Fibroblast of skin of right quadriceps (primary cell): ENCODE measurements at regions not wholly inside any gene's neighbourhood (a gene's known extent, or its start where the extent isn't known, plus 50 kb on each side); places are given as distances from the start of the nearest gene placed in this dataset.

ENCODE experiments used
- DNase-seq: peaks from one replicate; pipeline ENCODE4 v3.0.0-alpha.2; 2013

DNA sequence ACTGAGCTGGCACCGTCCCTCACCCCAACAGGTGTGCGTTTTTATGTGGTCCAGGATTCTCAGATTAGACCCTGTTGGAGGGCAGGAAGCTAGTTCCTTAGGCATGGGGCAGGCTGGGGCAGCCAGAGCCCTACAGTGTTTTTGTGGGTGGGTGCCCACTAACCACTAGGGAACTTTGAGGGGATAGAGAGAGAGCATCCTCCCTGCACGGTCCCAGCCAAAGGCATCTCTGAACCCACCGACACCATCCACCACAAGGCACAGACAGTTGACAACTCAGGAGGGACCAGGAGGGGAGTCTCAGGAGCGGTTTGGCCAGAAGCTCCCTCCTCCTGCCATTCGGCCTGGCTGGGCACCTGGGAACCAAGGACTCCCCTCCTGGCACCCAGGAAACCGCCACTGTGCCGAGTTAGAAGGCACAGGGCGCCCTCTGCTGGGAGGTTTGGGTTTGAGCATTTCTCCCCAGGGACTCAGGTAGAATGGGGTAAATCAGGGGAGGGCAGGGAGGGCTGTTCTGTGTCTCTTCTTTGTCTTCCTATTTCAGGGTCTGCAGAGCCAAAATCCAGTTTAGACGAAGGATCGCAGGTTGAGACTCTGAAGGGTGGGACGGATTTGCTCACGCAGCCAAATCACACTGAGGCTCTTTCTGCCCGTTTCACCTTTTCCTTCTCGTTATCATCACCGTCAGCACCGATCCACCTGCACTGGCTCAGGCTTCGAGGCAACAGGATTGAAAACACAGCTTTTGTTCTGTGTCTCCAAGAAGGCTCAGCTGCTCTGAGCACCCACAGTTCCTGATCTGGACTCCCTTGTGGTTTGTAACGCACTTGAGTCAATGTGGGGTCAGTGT, 84.8 kb upstream of the COL13A1 start:
- peak; percentile 22 for DNase-seq

- peak; percentile 37 for DNase-seq
These were observed 82.8 kb upstream of the COL13A1 start for GRCh38 chr10:69718951-69719350.

GRCh38 chr10:69721690-69722310, 79.9 kb upstream of the COL13A1 start:
- DNase-seq, result peak; percentile 55

DNA sequence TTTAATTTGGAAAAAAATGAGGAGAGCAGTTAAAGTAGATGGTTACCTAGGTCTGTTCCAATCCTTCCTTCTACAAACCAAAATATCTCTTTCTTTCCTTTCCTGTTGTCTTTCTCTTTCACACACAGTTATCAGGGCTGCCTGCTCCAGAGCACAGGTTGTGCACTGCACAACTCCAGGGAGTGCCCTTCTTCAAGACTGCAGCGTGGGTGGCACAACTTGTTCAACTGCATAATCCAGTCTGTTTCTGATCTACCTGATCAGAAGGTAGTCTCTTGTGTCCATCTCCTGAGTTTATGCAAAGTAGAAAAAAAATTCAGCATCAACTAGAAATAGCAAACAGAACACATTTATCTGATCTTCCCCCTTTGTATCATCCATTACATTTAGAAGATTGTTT, 78.1 kb upstream of the COL13A1 start:
- no peak for DNase-seq

GRCh38 chr10:69726850-69727249, 74.9 kb upstream of the COL13A1 start:
- DNase-seq, result no peak

- DNase-seq, result peak; percentile 51
These were observed 73.3 kb upstream of the COL13A1 start for GRCh38 chr10:69728335-69728870.

DNA sequence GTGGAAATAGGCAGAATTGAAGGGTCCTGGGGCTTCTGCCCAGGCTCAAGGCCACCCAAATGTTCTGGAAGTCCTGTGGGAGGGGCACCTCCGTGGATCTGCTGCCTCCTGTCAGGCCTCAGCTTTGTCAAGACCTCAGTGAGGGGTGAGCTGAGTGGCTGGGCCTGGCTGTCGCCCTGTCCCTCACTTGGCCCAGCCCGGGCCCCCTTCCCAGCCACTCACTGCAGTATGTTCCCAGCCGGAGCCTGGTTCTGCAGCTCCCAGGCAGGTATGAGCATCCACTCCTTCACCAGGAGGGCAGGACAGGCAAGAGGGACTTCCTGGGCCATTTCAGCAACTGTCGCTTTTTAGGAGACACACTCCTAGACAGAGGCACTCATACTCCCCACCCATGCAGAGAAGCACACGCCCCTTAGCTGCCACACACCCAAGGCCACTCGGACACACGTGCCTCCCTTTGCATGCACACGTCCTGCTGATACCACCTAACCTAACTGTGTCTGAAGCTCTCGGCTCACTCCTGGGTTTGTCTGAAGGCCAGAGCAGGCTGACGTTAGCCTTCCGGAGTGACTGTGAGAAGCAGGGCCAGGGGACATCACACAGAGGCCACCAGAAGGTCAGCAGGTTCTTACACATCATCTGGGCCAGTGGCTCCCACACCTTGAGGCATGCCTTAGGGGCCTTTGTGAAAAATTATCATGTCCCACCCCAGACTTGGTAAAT, 72.2 kb upstream of the COL13A1 start:
- no peak for DNase-seq

DNA sequence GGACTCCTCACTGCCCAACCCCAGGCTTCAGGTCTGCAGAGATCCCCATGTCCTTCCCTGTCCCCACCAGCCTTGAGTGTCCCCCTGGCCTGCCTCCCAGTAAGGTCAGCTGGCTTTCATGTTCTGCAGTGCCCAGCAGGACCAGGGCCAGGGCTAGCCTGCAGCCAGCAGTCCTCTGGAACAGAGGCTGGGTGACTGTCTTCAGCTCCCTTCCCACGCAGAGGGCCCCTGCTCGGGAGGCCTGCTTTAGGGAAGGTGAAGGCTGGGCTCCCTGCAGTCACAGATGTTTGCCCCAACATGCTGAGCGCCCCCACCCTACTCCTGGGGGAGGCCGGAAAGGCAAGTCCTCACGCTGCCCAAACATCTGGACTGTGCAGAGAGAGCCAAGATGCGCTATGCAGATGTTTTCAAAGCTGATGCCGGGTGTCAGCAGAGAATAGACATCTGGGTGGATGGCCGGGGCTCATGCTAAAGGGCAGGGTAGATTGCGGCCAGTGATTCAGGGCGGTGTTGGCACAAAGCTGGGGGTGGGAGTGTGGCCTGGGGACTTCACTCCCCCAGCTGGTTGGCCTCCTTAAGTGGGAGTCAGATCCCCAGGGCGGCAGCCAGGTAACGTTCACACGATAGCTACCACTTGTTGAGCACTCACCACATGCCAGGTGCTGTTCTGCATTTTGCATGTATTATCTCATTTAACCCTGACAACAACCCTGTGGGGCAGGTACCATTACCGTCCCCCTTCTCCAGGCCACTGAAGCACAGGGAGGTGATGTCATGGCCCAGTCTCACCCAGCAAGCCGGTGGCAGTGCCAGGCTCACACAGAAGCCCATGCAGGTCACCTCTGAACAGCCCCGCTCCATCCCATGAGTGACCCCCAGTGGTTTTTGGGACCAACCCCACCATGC, 71.2 kb upstream of the COL13A1 start:
- DNase-seq, result no peak

DNA sequence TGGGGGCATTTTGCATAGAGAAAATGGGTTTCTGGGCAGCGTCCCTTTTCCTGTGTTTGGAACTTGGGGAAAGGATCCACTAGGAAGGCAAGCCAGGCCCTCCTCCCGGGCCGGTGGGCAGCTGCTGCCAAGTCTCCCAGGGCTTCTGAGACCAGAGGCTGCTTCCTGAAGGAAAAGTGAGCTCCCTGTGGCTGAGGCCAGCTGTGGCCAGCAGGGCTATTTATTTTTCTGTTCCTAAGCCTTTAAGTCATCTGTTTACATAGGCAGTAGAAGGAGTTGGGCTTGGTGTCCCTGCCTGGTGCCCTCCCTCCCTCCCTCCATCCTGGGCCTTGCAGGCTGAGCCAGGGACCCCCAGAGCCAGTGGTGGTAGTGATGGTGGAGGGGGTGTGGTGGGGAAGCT, 70.5 kb upstream of the COL13A1 start:
- DNase-seq, result no peak

DNA sequence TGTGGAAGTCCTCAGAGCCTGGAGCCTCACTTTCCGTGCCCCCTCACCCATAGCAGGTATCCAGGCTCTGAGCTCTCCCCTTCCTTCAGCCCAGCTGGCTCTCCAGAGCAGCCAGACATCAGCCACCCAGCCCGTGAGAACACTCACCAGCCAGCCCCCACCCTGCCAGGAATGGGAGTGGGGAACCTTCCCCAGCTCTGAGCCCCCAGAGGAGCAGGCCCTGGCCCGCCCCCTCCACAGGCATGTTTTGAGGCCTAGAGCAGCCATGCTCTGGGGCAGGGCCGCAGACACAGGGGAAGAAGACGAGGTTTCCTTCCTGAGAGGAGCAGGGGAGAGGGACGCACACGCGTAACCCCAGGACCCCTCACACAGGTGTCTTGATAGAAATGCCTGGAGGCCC, 70.0 kb upstream of the COL13A1 start:
- no peak for DNase-seq

- DNase-seq, result no peak
These were observed 69.4 kb upstream of the COL13A1 start for GRCh38 chr10:69732147-69732825.

- DNase-seq, result no peak
These were observed 68.9 kb upstream of the COL13A1 start for GRCh38 chr10:69732826-69733150.

- DNase-seq, result peak; percentile 29
These were observed 67.9 kb upstream of the COL13A1 start for GRCh38 chr10:69733791-69734261.

DNA sequence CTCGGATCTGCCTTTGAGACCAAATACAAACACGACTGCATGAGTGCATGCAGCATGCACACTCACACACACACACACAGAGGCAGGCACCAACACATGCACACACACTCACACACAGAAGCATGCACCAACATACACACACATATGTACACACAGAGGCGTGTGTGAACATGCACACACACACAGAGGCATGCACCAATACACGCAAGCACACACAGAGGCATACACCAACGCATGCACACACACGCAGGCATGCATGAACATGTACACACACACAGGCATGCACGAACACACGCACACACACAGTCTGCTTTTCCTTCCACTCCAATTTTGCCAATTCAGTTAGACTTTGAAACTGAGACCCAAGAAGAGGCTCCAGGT, 67.3 kb upstream of the COL13A1 start:
- DNase-seq, result no peak

DNA sequence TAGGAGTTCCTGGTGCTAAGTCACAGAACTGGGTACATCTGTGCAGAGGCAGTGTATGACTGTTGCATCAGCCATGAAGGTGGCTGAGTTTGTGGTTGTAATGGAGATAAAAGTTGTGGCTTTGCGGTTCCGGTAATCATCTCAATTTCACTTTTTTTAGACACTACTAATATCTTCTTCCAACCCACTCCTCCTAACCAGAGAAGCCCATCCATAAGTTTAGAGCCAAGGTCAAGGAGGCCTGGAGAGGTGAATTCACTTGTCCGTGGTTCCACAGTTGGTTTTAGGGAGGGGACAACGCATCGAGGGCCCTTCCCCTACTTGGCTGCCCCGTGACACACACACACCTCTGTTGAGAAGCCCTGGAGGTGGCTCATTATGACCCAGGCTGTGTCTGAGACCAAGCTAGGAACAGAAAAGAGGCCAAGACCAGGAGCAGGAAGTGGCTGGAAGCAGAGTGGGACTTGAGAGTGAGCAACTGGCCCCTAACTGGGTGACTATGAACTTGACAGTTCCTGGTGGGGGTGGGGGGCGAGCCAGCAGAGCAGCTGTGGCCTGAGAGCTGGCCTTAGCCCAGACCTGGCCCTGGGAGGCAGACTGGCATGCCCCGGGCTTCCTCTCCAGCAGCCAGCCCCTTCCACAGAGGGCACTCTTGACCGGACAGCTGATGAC, 66.8 kb upstream of the COL13A1 start:
- no peak for DNase-seq

DNA sequence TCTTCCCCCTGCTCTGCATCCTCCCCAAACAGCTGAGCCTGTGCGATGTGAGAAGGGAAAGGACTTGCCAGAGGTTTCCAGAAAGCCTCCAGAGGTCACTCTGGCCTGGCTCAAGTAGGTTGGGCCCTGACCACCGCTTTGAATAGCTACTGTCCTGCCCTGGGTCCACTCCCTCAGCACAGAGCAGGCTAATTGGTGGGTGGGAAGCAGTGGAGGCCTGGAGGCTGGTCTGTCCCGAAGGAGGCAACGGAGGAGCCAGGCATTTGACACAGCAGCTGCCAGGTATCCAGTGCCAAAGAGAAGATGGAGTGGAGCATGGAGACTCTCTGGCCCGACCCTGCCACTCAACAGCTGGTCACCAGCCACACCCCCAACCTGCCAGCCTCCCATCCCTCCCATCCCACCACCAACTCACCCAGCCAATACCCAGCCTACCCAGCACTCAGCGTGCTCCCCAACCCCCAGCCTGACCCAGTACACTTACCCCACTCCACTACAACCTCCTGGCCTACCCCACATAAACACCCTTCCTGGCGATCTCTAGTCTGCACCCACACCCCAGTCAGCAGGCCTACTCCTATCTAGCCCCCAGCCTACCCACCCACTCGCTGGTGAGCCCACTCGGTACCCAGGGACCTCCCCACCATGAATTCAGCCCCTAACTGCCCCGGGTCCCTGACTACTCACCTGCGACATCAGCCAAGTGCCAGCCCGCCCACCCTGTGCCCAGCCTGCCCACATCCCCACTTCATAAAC, 64.6 kb upstream of the COL13A1 start:
- DNase-seq, result no peak

- no peak for DNase-seq
These were observed 63.6 kb upstream of the COL13A1 start for GRCh38 chr10:69738071-69738470.

- no peak for DNase-seq
These were observed 62.8 kb upstream of the COL13A1 start for GRCh38 chr10:69738858-69739435.

- DNase-seq, result no peak
These were observed 62.1 kb upstream of the COL13A1 start for GRCh38 chr10:69739634-69740033.

- DNase-seq, result no peak
These were observed 61.6 kb upstream of the COL13A1 start for GRCh38 chr10:69740126-69740525.
